ENCODE measurements at regions not wholly inside any gene's neighbourhood (a gene's known extent, or its start where the extent isn't known, plus 50 kb on each side); places are given as distances from the start of the nearest gene placed in this dataset.
A peak's percentile ranks its signal among the peaks of the same experiment; 100 is the strongest.
"Not testable (repeated sequence)": the region's sequence is repeated elsewhere in the genome, so short reads cannot be mapped to it uniquely, and the experiment has no call there.

DNA sequence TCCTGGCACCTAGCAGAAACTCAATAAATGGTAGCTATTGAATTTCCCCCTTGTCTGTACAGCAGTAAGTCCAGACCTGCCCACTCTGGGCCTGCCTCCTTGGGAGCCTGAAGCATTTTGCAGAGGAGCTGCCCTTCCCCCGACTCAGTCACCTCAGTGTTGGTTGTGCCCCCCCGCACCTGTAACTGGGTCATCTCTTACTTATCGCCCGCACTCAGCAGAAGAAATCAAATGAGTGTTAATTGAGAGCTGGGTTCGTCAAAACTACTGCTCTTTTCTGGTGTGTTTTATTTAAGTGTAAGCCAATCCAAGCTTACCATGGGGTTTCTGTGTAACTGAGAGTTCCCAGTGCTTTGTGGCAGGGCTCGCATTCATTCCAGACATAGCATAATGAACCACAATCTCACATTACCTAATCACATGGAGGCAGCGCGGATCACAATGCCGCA, 175.5 kb upstream of the IRF2BP2 start:
- DNase-seq: not testable (repeated sequence)

GRCh38 chr1:234784108-234784507, 174.1 kb upstream of the IRF2BP2 start:
- not testable (repeated sequence) for DNase-seq

- DNase-seq: no peak
Observed at GRCh38 chr1:234782791-234783190, 172.8 kb upstream of the IRF2BP2 start.

- no peak for DNase-seq
Observed at GRCh38 chr1:234782105-234782751, 172.2 kb upstream of the IRF2BP2 start.

- DNase-seq: peak; percentile 41
Observed at GRCh38 chr1:234781241-234782065, 171.5 kb upstream of the IRF2BP2 start.

DNA sequence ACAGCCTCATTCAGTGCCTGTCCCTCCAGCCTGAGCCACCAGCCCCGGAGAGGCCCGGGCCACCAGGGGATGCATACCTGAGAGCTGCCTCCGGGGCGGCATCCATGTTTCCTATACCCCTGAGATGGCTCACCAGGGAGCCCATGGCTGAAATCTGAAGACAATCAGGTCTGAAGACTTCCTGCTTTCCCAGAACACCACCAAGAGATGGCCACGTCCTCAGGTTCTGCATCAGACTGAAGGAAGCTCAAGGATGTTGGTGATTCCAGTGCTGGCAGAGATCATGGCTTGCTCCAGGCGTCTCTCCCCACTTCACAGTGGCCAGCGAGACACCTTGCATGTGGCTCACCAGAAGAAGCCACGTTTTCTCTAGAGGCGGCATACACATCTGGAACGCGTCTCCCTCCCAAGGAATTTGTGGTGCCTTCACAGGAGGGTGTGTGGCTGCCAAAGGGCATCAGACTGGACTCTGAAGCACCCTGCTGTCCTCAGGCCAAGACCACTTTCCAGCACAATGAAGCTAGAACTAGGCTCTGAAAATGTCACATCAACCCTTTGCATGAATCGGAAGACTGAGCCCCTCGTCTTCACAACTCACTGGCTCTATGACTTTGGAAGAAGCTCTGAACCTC, 170.7 kb upstream of the IRF2BP2 start:
- no peak for DNase-seq

- DNase-seq: no peak
Observed at GRCh38 chr1:234780112-234780511, 170.1 kb upstream of the IRF2BP2 start.

- DNase-seq: not testable (repeated sequence)
Observed at GRCh38 chr1:234779600-234779999, 169.6 kb upstream of the IRF2BP2 start.

DNA sequence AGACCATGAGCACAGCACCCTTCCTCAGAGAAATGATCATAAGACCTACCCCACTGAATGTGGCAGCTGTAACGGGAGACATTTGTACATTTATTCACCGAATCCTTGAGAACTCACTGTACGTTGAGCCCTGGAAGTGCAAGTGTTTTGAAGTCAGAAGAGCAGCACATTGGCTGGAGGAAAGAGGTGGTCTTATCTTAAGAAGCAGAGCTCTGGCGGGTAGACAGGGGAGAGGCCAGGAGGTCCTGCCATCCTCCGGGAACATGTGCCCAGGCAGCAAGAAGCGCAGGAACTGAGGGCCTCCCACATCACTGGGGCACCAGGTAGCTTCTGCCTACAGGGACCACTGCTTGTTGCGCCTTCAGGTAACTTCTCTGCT, 169.2 kb upstream of the IRF2BP2 start:
- DNase-seq: no peak

DNA sequence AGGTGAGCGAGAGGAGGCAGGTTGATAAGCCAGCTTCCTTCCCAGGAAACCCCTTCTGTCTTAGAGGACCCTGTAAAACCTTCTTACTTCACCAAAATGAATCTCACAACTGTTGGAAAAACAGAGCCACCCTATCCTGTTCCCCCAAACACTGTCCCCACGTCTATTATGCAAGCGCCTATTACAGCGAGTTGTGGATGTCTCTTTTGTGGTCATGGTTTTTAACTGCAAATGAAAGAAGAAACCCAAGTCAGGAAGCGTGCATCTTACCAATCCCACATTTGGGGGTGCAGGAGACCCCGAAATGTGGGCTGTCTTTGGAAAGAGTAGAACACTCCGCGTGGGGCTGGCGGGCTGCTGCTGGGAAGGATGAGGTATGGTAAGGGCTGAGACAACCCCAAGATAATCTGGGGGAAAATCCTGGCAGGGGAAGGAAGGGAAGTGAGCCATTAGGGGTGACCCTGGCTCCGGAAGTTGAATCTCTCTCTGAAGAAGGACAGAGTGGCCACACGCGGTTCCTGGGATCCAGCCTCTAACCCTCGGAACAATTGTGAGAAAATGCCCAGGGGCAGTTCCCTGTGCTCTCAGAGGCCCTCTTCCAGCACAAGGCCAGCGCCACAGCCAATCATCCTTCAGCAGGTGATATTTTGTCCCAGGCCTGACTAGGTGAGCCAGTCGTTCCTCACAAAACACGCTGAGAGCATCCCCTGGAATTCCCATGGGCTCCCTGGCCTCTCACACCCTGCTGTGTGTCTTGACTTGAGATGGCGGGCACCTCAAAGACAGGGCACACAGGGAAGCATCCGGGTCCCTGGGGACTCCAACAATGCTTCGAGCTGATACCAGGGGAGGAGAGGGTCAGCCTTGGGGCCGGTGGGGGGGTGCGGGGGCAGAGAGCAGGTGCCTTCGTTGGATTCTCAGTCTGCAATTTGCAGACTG, 168.5 kb upstream of the IRF2BP2 start:
- no peak for DNase-seq

DNA sequence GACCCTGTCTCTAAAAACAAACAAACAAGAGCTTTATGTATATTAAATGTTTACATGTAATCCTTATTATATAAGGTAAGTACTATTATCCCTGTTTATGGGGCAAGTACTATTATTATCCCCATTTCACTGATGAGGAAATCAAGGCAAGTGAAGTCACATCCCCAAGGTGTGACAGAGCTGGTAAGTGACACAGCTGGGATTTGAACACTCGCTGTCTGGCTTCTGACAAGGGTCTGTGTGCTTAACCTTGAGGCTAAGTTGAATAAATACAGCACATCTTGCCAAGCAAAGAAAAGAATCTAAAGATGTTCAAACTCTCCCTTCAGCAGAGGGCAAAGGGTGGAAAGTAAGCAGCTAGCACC, 167.9 kb upstream of the IRF2BP2 start:
- DNase-seq: no peak

DNA sequence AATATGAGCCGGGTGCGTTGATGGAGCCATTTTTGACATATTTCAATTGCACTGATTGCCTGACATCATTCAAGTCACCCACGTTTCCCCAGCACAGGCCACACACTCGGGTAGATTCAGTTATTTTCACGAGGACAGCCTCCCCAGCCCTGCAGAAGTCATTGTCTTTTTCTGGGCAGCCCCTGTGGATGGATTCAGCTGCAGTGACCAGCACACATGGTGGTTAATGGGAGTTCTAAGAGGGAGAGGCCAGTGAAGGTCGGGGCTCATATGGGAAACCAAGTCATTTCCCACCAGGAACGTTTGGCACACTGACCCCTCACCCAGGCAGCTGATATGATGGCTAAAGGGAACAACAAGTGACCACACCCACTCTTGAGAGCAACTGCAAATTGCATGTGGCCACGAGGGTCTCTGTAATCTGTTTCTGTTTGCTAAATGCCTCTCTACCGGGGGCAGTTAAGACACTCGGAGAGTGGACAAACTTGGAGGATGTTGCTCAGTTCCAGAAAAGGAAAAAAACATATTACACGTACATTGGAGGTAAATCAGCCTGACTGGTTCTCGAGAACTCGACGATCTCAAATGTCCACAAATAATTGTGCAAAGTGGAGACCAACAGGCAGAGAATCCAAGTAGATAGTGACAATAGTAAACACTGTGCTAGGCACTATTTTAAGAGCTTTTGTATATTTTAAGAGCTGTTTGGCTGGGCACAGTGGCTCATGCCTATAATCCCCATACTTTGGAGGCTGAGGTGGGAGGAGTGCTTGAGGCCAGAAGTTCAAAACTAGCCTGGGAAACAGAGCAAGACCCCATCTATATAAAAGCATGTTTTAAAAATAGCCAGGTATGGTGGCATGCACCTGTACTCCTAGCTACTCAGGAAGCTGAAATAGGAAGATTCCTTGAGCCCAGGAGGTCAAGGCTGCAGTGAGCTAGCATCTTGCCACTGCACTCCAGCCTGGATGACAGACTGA, 167.2 kb upstream of the IRF2BP2 start:
- no peak for DNase-seq

- DNase-seq: no peak
Observed at GRCh38 chr1:234776256-234776875, 166.4 kb upstream of the IRF2BP2 start.

DNA sequence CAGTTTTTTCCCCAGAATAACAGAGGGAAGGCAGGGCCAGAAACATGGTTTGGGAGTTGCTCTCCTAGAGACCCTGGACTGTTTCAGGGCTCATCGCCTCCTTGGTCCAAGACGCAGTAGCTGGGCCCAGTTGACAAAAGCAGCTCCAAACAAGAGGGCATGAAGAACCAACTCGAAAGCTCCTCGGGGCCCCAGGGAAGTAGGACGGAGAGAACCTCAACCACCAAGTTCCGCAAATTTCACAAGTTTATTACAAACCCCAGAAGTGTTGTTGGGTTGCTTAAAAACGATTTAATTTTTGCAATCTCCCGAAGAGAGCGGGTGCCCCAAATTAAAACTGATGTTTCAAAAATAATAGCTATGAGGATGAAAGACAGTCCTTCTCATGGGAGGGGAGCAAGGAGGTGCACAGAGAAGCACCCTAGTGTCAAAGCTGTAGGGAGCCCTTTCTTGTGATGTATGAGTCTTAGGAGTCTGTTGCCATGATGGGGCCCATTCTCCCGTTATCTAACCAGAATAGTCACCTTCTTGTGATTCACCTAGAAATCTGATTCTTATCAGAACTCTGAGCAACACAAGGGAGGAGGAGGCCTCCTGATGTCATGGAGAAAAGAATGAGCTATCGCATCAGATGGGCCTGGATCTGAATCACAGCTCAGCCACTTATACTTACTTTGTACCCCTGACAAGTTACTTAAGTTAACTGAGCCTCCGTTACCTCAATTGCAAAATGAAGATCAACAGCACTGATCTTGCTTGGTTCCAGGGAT, 165.7 kb upstream of the IRF2BP2 start:
- peak; percentile 15 for DNase-seq

DNA sequence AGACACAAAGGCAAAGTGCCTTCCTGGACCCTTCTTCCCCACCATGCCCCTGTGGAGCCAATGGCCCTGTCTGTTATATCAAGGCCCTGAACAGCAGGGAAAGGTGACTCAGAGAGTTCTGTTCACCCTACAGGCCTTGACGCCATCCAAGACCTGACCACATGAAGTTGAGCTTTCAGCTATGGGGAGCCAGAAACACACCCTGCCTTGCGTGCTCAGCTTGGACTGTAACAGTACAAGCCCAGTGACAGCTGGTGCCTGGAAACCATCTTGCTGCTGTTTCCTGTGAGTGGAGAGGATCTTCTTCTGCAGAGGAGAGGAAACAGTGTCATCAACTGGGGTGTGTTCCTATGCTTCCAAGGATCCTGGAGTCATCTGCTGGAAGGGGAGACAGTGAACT, 165.0 kb upstream of the IRF2BP2 start:
- DNase-seq: no peak

DNA sequence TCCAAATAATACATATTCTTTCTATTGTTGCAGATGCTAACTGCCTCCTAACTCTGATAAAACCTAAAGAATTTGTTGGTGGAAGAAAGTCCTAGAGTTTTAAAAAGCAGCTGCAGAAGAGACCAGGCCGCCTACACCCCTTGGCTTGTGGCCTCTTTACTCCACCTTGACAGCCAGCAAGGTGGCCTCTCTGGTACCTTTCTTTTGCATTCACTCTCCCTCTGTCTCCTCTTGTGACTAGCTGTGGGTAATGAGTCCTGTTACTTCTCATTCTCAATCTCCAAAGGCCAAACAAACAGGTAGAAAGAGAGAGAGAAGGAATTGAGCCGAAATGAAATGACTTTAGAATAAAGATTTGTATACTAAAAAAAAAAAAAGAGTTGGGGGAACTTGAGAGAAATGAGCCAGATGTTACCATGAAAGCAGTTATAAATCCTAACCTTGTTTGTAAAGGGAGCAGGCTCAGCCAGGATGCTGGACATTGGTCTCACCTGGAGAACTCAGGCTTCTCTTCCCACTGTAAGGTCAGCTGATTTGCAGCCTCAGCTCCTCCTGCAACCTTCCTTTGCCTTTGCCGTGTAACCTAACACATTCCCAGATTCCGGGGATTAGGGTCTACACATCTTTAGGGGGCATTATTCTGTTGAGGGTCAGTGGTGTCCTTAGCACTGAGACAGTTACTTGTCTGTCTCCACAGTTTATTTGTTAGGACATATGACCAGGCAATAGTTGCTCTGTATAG, 164.1 kb upstream of the IRF2BP2 start:
- DNase-seq: no peak

DNA sequence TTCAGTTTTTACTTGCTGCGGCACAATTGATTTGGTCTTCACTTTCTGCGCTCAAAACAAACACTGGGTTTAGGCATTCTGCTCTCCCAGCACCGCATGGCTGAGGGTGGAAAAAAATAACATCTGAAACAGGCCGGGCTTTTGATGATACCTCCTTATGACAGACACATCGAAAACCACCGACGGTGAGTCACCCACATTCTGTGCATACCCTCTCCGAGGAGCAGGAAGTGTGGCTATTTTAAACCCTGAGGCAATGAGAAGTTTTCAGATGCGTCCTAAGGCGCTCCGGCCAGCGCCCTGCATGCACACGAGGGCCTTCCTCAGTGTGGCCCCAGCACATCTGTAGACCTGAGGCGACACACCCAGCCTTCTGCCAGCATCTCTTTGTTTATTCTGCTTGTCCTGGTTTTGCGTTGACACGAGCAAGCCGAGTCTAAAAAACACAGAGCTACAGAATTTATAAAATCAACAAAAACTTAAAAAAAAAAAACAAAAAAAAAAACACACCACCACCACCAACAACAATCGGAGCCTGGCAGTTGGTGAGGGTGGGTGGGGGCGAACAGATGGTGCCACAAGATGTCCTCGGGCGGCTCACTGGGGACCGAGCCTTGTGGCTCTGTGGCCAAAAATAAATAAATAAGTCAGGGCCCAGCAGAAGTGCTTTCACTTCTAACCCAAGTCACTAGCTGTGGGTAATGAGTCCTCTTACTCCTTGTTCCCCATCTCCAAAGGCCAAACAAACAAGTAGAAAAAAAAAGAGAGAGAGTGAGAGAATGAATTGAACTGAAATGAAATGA, 162.6 kb upstream of the IRF2BP2 start:
- peak; percentile 86 for DNase-seq

GRCh38 chr1:234771642-234772344, 161.8 kb upstream of the IRF2BP2 start:
- no peak for DNase-seq
